Stimulated activated CD4-positive, alpha-beta T cell treated with anti-CD3 and anti-CD28 coated beads, Interleukin-15, amount 100 ng/mL, for 48 hours (primary cell): ENCODE measurements at regions not wholly inside any gene's neighbourhood (a gene's known extent, or its start where the extent isn't known, plus 50 kb on each side); places are given as distances from the start of the nearest gene placed in this dataset.
"Not testable (repeated sequence)": the region's sequence is repeated elsewhere in the genome, so short reads cannot be mapped to it uniquely, and the experiment has no call there.

Source experiments
- DNase-seq, 2 donors: peaks; one replicate each; pipeline ENCODE4 v3.0.0-alpha.2; 2020; ENCODE audit warnings: low read depth in 2 of 2

- DNase-seq = no peak
Measured at GRCh38 chr3:88807491-88808105, 299.8 kb upstream of the EPHA3 start.

- DNase-seq = no peak
Measured at GRCh38 chr3:88809993-88810392, 297.4 kb upstream of the EPHA3 start.

- DNase-seq = no peak
Measured at GRCh38 chr3:88810455-88810854, 297.0 kb upstream of the EPHA3 start.

- DNase-seq = no peak
Measured at GRCh38 chr3:88811096-88811495, 296.3 kb upstream of the EPHA3 start.

GRCh38 chr3:88812576-88812975, 294.8 kb upstream of the EPHA3 start:
- no peak for DNase-seq

GRCh38 chr3:88816445-88816844, 291.0 kb upstream of the EPHA3 start:
- no peak for DNase-seq

- no peak for DNase-seq
Measured at GRCh38 chr3:88824666-88825564, 282.5 kb upstream of the EPHA3 start.

- DNase-seq = no peak
Measured at GRCh38 chr3:88828466-88828865, 279.0 kb upstream of the EPHA3 start.

- no peak for DNase-seq
Measured at GRCh38 chr3:88852606-88853005, 254.8 kb upstream of the EPHA3 start.

- DNase-seq = no peak
Measured at GRCh38 chr3:88863196-88863595, 244.2 kb upstream of the EPHA3 start.

GRCh38 chr3:88876724-88877123, 230.7 kb upstream of the EPHA3 start:
- DNase-seq = no peak

- no peak for DNase-seq
Measured at GRCh38 chr3:88879905-88880304, 227.5 kb upstream of the EPHA3 start.

GRCh38 chr3:88882121-88882520, 225.3 kb upstream of the EPHA3 start:
- DNase-seq = no peak

GRCh38 chr3:88886624-88887023, 220.8 kb upstream of the EPHA3 start:
- not testable (repeated sequence) for DNase-seq

- no peak for DNase-seq
Measured at GRCh38 chr3:88896026-88896425, 211.4 kb upstream of the EPHA3 start.

- DNase-seq = no peak
Measured at GRCh38 chr3:88912294-88912877, 195.0 kb upstream of the EPHA3 start.

- no peak for DNase-seq
Measured at GRCh38 chr3:88918841-88919240, 188.6 kb upstream of the EPHA3 start.

GRCh38 chr3:88921986-88922385, 185.4 kb upstream of the EPHA3 start:
- no peak for DNase-seq

- no peak for DNase-seq
Measured at GRCh38 chr3:88926221-88926620, 181.2 kb upstream of the EPHA3 start.

GRCh38 chr3:88930611-88931010, 176.8 kb upstream of the EPHA3 start:
- no peak for DNase-seq

GRCh38 chr3:88936831-88937230, 170.6 kb upstream of the EPHA3 start:
- DNase-seq = no peak

GRCh38 chr3:88940296-88940695, 167.1 kb upstream of the EPHA3 start:
- DNase-seq = no peak

- DNase-seq = no peak
Measured at GRCh38 chr3:88947013-88947412, 160.4 kb upstream of the EPHA3 start.
